IMR-90 (cell line): ENCODE measurements at regions not wholly inside any gene's neighbourhood (a gene's known extent, or its start where the extent isn't known, plus 50 kb on each side); places are given as distances from the start of the nearest gene placed in this dataset.

ENCODE experiments used
- ATAC-seq: fragments of 200-7000 bp; cut with Tn5 transposase; 2 replicates; pipeline ENCODE4 v1.9.1; 2020; ENCODE audit warnings: low read depth, mild to moderate bottlenecking, moderate library complexity
- BruUV-seq: library from RNA; stranded (reverse); fragments of 400-500 nt; replicated peaks from 2 replicates; lab custom pipeline; 2021; lab: Mats Ljungman, UMichigan
- CTCF ChIA-PET: fragments of 300-600 bp; formaldehyde crosslinking; extraction: SDS; loops from one replicate; lab custom pipeline; 2021; ENCODE audit warnings: antibody characterized with exemption; lab: Yijun Ruan, JAX
- POLR2A ChIA-PET: fragments of 300-600 bp; sonication (Branson Sonifier 250); formaldehyde crosslinking; loops from one replicate; lab custom pipeline; 2022; ENCODE audit warnings: antibody characterized with exemption; ENCODE audit not compliant: unreplicated experiment; lab: Charles Lee
- DNase-seq: peaks from one replicate; pipeline ENCODE4 v3.0.0; 2013
- H2AFZ ChIP-seq: replicated peaks from 2 replicates; pipeline ENCODE3; 2013; ENCODE audit warnings: low read length, mild to moderate bottlenecking; ENCODE audit not compliant: poor library complexity
- H2AK5ac ChIP-seq: 2 replicates; pipeline ENCODE4 v1.6.1; 2013; ENCODE audit warnings: low read depth, low read length, inconsistent platforms
- H2AK9ac ChIP-seq: replicated peaks from 2 replicates; pipeline ENCODE3; 2013; ENCODE audit warnings: mild to moderate bottlenecking, low read depth, low read length, moderate library complexity; ENCODE audit not compliant: poor library complexity
- H2BK120ac ChIP-seq: 2 replicates; pipeline ENCODE4 v1.6.1; 2013; ENCODE audit warnings: low read depth, low read length, inconsistent platforms
- H2BK15ac ChIP-seq: 3 replicates; pipeline ENCODE4 v1.6.1; 2013; ENCODE audit warnings: low read depth, low read length, inconsistent platforms
- H2BK20ac ChIP-seq: 2 replicates; pipeline ENCODE4 v1.6.1; 2013; ENCODE audit warnings: low read depth, mild to moderate bottlenecking, inconsistent platforms, low read length, moderate library complexity
- H2BK5ac ChIP-seq: 2 replicates; pipeline ENCODE4 v1.6.1; 2013; ENCODE audit warnings: mild to moderate bottlenecking, low read depth, low read length, inconsistent platforms; ENCODE audit not compliant: poor library complexity, severe bottlenecking
- H3K14ac ChIP-seq: replicated peaks from 2 replicates; pipeline ENCODE4 v1.6.1; 2013; ENCODE audit warnings: low read depth, low read length, inconsistent platforms
- H3K18ac ChIP-seq: 2 replicates; pipeline ENCODE4 v1.6.1; 2013; ENCODE audit warnings: low read depth, low read length, control low read depth
- H3K23ac ChIP-seq: 2 replicates; pipeline ENCODE4 v1.6.1; 2013; ENCODE audit warnings: low read depth, low read length, inconsistent platforms
- H3K27ac ChIP-seq: 2 replicates; pipeline ENCODE4 v1.5.1; 2013; ENCODE audit warnings: mild to moderate bottlenecking, control low read depth, low read length; ENCODE audit not compliant: insufficient read depth
- H3K27me3 ChIP-seq: 2 replicates; pipeline ENCODE4 v1.6.1; 2013; ENCODE audit warnings: low read length; ENCODE audit not compliant: control insufficient read depth, insufficient read depth
- H3K36me3 ChIP-seq: 2 replicates; pipeline ENCODE4 v1.6.1; 2013; ENCODE audit warnings: low read length, mixed read lengths; ENCODE audit not compliant: control insufficient read depth, insufficient read depth
- H3K4ac ChIP-seq: 2 replicates; pipeline ENCODE4 v1.6.1; 2013; ENCODE audit warnings: low read depth, low read length, inconsistent platforms
- H3K4me1 ChIP-seq: 2 replicates; pipeline ENCODE4 v1.6.1; 2013; ENCODE audit warnings: low read length, mixed read lengths; ENCODE audit not compliant: control insufficient read depth, insufficient read depth
- H3K4me2 ChIP-seq: 2 replicates; pipeline ENCODE4 v1.6.1; 2013; ENCODE audit warnings: low read depth, mild to moderate bottlenecking, control low read depth, low read length, moderate library complexity
- H3K4me3 ChIP-seq: 2 replicates; pipeline ENCODE4 v1.5.1; 2013; ENCODE audit warnings: low read depth, mild to moderate bottlenecking, control low read depth, low read length, moderate library complexity; ENCODE audit not compliant: insufficient read depth
- H3K56ac ChIP-seq: 2 replicates; pipeline ENCODE4 v1.6.1; 2013; ENCODE audit warnings: low read length, inconsistent platforms; ENCODE audit not compliant: insufficient read depth; ENCODE audit errors: extremely low read depth
- H3K79me1 ChIP-seq, 2 experiments: 2 replicates each; pipeline ENCODE4 v1.6.1; 2013; ENCODE audit warnings: low read length in 2 of 2, inconsistent platforms in 1 of 2, low read depth in 1 of 2
- H3K9ac ChIP-seq: 2 replicates; pipeline ENCODE4 v1.6.1; 2013; ENCODE audit warnings: low read depth, low read length, control low read depth
- H3K9me1 ChIP-seq: 2 replicates; pipeline ENCODE4 v1.6.1; 2013; ENCODE audit warnings: low read length, inconsistent platforms; ENCODE audit not compliant: insufficient read depth
- H3K9me3 ChIP-seq: 2 replicates; pipeline ENCODE4 v1.6.1; 2013; ENCODE audit warnings: low read length; ENCODE audit not compliant: control insufficient read depth, insufficient read depth
- H4K20me1 ChIP-seq: 2 replicates; pipeline ENCODE4 v1.6.1; 2013; ENCODE audit warnings: low read length, inconsistent platforms; ENCODE audit not compliant: insufficient read depth
- H4K5ac ChIP-seq: 2 replicates; pipeline ENCODE4 v1.6.1; 2013; ENCODE audit warnings: mild to moderate bottlenecking, low read depth, low read length, control low read depth
- H4K8ac ChIP-seq, 2 experiments: 2 replicates each; pipeline ENCODE4 v1.6.1; 2013; ENCODE audit warnings: low read depth in 2 of 2, low read length in 2 of 2, control low read depth in 1 of 2, inconsistent platforms in 1 of 2
- H4K91ac ChIP-seq: 2 replicates; pipeline ENCODE4 v1.6.1; 2013; ENCODE audit warnings: low read depth, low read length, inconsistent platforms; ENCODE audit not compliant: insufficient read depth
- BHLHE40 ChIP-seq: fragments of 150-350 bp; IDR thresholded peaks from 2 replicates; pipeline ENCODE4 v1.6.1; 2016; ENCODE audit warnings: mild to moderate bottlenecking, low read depth, low read length
- CEBPB ChIP-seq: IDR thresholded peaks from 2 replicates; pipeline ENCODE4 v1.6.1; 2012; ENCODE audit warnings: low read depth, low read length, improper control_type of control experiment
- CHD1 ChIP-seq: IDR thresholded peaks from 2 replicates; pipeline ENCODE4 v1.6.1; 2012; ENCODE audit warnings: low read depth, low read length, improper control_type of control experiment
- MAFK ChIP-seq: IDR thresholded peaks from 2 replicates; pipeline ENCODE4 v1.6.1; 2012; ENCODE audit warnings: low read depth, low read length, improper control_type of control experiment
- MAZ ChIP-seq: IDR thresholded peaks from 2 replicates; pipeline ENCODE4 v1.6.1; 2012; ENCODE audit warnings: low read depth, mild to moderate bottlenecking, low read length, improper control_type of control experiment, moderate library complexity, borderline replicate concordance
- MXI1 ChIP-seq: IDR thresholded peaks from 2 replicates; pipeline ENCODE4 v1.6.1; 2012; ENCODE audit warnings: low read depth, mild to moderate bottlenecking, low read length, moderate library complexity, borderline replicate concordance
- POLR2A ChIP-seq: IDR thresholded peaks from 2 replicates; pipeline ENCODE4 v1.6.1; 2012; ENCODE audit warnings: mild to moderate bottlenecking, low read depth, low read length
- SMC3 ChIP-seq: fragments of 150-350 bp; IDR thresholded peaks from 2 replicates; pipeline ENCODE4 v1.6.1; 2016; ENCODE audit warnings: low read depth, mild to moderate bottlenecking, antibody characterized with exemption, low read length, moderate library complexity
- WGBS, 2 experiments: methylation state at CpG; one replicate each; pipeline versions ENCODE4 v1.1.5 to v1.1.7; 2013; ENCODE audit warnings: missing lambda C conversion rate in 2 of 2; ENCODE audit not compliant: insufficient read length in 1 of 2; ENCODE audit errors: extremely low coverage in 2 of 2; 5-methylcytosine and 5-hydroxymethylcytosine counted together
- dilution Hi-C: fragments of 300-500 bp; cut with HindIII; formaldehyde crosslinking; loops from one replicate; pipeline ENCODE4 v1.14.3; 2018; ENCODE audit warnings: low sequenced_read_pairs; ENCODE audit not compliant: unreplicated experiment
- in situ Hi-C: fragments of 300-500 bp; cut with MboI; formaldehyde crosslinking; loops from 3 replicates; pipeline ENCODE4 v1.14.3; 2019; ENCODE audit warnings: low sequenced_read_pairs, inconsistent platforms, mixed read lengths
- intact Hi-C: fragments of 100-400 bp; cut with micrococcal nuclease; formaldehyde crosslinking; loops from 2 replicates; pipeline ENCODE4 v1.10.0; 2022
- TF ChIP-seq, protein P1 (sequence below): conservative IDR thresholded peaks from 2 replicates; pipeline ENCODE4 v1.5.1; 2012; ENCODE audit warnings: mild to moderate bottlenecking, low read depth, low read length, improper control_type of control experiment

DNA sequence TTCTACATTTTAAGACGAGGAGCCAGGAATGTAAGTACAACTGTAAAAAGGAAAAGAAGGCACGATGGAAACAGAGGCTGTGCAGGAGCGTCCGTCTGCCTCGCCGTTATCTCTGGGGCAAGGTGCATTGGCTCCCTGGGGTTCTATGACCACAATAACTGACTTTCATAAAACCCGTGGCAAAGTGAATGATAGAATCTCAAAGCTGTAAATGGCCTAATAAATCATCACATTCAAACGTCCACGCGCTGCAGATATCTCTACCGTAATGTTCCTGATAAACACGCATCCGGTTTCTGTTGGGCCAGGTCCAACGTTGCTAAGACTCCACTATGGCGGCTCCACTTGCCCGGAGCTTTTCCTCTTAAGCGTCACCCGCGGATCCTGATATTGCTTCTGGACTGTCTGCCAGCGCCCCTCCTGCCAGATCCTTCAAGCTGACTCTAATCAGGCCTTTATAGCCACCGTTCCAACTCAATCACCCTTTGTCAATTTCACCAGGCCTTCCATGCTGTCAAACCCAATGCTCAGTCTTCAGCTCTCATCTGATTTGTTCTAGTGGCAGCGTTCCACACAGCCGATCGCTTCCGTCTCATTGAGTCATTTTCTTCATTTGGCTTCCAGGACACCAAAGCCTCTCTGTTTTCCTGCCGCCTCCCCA lies 265.6 kb upstream of the FOXK1 start:
- Histone ChIP-seq H3K56ac (no peak overlapping the region), H3K18ac (no peak overlapping the region), H4K8ac (no peak overlapping the region), H2AK9ac (no peak overlapping the region), H2AK5ac (no peak overlapping the region), H2BK15ac (no peak overlapping the region), H4K91ac (no peak overlapping the region), H3K9me1 (no peaks in the 10 kb centered on the region), H2BK20ac (no peak overlapping the region), H3K4me3 (no peak overlapping the region), H2BK5ac (no peak overlapping the region), H3K23ac (no peak overlapping the region), H3K9ac (no peak overlapping the region), H3K14ac (no peak overlapping the region), H3K4me1 (no peaks in the 10 kb centered on the region), H4K5ac (no peak overlapping the region), H3K27me3 (no peaks in the 10 kb centered on the region), H3K4me2 (no peak overlapping the region), H3K36me3 (no peaks in the 10 kb centered on the region), H3K9me3 (peaks cover 16% of the 10 kb centered on the region), H3K4ac (no peak overlapping the region), H3K79me1 (no peaks in the 10 kb centered on the region), H2BK120ac (no peak overlapping the region), H4K20me1 (no peaks in the 10 kb centered on the region), H2AFZ (no peak overlapping the region), H3K27ac (no peak overlapping the region)
- in situ Hi-C loops: no loop called here
- BruUV-seq: no TSS peak
- CTCF ChIA-PET: no interaction called here
- POLR2A ChIA-PET: no interaction called here
- TF ChIP-seq SMC3: no peak
- TF ChIP-seq, protein P1, sequence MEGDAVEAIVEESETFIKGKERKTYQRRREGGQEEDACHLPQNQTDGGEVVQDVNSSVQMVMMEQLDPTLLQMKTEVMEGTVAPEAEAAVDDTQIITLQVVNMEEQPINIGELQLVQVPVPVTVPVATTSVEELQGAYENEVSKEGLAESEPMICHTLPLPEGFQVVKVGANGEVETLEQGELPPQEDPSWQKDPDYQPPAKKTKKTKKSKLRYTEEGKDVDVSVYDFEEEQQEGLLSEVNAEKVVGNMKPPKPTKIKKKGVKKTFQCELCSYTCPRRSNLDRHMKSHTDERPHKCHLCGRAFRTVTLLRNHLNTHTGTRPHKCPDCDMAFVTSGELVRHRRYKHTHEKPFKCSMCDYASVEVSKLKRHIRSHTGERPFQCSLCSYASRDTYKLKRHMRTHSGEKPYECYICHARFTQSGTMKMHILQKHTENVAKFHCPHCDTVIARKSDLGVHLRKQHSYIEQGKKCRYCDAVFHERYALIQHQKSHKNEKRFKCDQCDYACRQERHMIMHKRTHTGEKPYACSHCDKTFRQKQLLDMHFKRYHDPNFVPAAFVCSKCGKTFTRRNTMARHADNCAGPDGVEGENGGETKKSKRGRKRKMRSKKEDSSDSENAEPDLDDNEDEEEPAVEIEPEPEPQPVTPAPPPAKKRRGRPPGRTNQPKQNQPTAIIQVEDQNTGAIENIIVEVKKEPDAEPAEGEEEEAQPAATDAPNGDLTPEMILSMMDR: no peak
- TF ChIP-seq BHLHE40: no peak
- TF ChIP-seq CEBPB: no peak
- TF ChIP-seq POLR2A: no peak
- TF ChIP-seq MAFK: no peak
- TF ChIP-seq CHD1: no peak
- TF ChIP-seq MAZ: no peak
- TF ChIP-seq MXI1: no peak
- ATAC-seq (no peak), DNase-seq (no peak)
- WGBS, 2 experiments: 34% methylated on average over 18 of the region's 26 CpGs; no CpG with 5 or more reads in 1 of the 2 experiments
- dilution Hi-C loops: no loop called here
- intact Hi-C loops: no loop called here
